Right ventricle myocardium inferior (tissue), 1 donor: ENCODE measurements at regions not wholly inside any gene's neighbourhood (a gene's known extent, or its start where the extent isn't known, plus 50 kb on each side); places are given as distances from the start of the nearest gene placed in this dataset.

Source experiments
- ATAC-seq: fragments of 200-7000 bp; cut with Tn5 transposase; one replicate; pipeline ENCODE4 v1.9.1; 2020; ENCODE audit warnings: mild to moderate bottlenecking, moderate library complexity
- DNase-seq: peaks from one replicate; pipeline ENCODE4 v3.0.0; 2021; ENCODE audit errors: missing footprints
- intact Hi-C: fragments of 100-400 bp; cut with DNase I; formaldehyde crosslinking; loops from one replicate; pipeline ENCODE4 v1.11.0; 2022
- donor health status: DM: no; HTN: yes; CAD: no; lungs with severe emphysema.

- intact Hi-C loops = no loop called here
- DNase-seq (no peak), ATAC-seq (no peak)
Measured at GRCh38 chr14:61196792-61197191, 84.3 kb downstream of the TMEM30B start.

GRCh38 chr14:61196034-61196433, 85.1 kb downstream of the TMEM30B start:
- intact Hi-C loops = no loop called here
- DNase-seq (no peak), ATAC-seq (no peak)

- ATAC-seq = no peak
- intact Hi-C loops = no loop called here
- DNase-seq = no peak
Measured at GRCh38 chr14:61193476-61193875, 87.7 kb downstream of the TMEM30B start.

DNA sequence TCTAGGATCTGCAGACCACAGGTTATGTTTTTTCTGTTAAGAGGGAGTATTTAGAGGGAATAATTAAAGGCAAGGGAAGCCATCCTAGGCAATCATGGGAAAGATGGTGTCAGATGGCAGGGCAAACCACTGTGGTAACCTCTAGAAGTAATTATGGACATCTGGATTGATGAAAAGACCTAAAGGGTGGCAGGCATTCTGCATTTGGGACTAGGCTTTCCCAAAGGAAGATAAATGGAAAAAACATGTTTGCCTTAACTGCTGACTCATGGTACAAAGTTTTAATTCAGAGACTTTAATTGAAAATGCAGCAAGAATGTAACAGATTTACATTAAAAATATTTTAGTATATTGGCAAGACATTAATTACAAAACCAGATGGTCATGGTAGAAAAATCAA, 88.1 kb downstream of the TMEM30B start:
- ATAC-seq (no peak), DNase-seq (no peak)
- intact Hi-C loops = no loop called here

- intact Hi-C loops = no loop called here
- ATAC-seq (no peak), DNase-seq (no peak)
Measured at GRCh38 chr14:61191733-61192132, 89.4 kb downstream of the TMEM30B start.

DNA sequence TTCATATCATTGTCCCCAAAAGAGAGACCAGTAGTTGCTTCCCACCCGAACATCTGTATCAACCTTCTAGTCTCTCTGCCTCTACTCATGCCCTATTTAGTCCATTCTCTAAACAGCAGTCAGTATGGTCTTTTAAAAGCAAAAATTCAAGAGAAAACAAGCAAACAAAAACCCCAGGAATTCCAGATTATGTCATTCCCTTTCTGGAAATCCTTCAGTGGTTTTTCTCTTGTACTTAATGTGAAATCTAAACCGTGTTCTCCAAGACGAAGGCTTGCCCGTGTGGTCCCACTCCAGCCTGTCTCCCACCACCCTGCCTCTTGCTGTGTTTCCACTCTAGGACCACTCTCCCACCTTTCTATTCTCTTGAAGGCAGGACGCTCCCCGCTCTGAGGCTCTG, 90.8 kb downstream of the TMEM30B start:
- DNase-seq = no peak
- intact Hi-C loops = no loop called here
- no peak for ATAC-seq

- intact Hi-C loops = no loop called here
- DNase-seq (peak; percentile 77), ATAC-seq (peak; percentile 88)
Measured at GRCh38 chr14:61188978-61189808, 91.9 kb downstream of the TMEM30B start.

GRCh38 chr14:61188196-61188595, 92.9 kb downstream of the TMEM30B start:
- ATAC-seq = peak; percentile 81
- DNase-seq = peak; percentile 74
- intact Hi-C loops = no loop called here

GRCh38 chr14:61187196-61187905, 93.8 kb downstream of the TMEM30B start:
- intact Hi-C loops = no loop called here
- ATAC-seq (no peak), DNase-seq (no peak)

DNA sequence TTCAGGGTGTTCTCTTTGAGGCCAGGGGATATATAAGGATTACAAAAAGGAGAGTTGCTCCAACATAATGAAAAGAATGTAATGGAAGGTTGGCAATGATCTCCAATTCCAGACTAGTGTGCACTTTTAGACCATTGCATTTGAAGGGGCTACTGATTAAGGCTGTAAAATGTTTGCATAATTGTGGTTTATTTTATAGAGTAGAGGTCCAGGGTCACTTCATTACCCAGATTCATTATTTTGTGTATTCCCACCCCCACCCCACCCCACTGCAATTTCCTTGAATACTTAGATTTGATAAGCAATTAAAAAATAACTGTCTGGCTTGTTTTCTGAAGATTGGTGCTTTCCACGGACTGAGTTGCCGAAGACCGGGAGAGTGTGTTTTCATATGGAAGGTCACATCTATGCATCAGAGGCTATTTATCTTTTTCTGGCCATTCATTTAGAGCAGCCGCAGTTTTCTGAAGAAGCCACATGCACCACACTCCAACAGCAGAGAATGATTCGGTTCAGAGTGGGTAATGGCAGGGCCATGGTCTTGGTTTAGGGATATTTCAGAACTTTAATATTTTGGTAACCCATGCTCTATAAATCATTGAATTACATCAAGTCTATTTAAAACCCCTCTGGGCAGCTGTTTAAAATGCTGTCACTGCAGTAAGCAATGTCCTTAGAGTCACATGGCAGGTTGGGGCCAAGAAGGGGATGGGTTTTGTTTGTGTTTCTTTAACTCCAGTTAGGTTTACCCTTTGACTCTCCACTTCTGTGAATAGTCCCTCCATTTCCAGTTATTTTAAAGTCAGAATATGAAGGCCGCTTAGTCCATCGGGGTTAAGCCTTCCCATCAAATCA, 94.6 kb downstream of the TMEM30B start:
- DNase-seq = no peak
- ATAC-seq = no peak
- intact Hi-C loops = no loop called here

- intact Hi-C loops = no loop called here
- ATAC-seq (no peak), DNase-seq (no peak)
Measured at GRCh38 chr14:61185534-61185933, 95.6 kb downstream of the TMEM30B start.

DNA sequence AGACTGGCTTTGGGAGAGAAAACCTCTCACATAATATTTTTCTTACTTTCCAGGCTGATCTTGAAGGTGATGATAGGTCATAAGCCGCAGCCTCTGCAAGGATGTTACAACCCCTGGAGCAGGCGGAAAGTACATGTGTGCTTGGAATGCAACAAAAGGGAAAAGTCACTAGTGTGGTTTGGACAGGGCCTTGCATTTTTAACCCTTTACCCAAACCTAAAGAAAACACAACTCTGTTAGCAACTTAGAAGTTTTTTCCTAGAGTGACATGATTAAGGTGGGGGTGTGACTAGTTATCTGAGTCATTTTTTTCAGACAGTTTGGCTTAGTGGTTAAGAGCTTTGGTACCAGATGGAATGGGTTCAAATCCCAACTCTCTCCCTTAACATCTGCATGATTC, 97.0 kb downstream of the TMEM30B start:
- ATAC-seq = no peak
- intact Hi-C loops = no loop called here

DNA sequence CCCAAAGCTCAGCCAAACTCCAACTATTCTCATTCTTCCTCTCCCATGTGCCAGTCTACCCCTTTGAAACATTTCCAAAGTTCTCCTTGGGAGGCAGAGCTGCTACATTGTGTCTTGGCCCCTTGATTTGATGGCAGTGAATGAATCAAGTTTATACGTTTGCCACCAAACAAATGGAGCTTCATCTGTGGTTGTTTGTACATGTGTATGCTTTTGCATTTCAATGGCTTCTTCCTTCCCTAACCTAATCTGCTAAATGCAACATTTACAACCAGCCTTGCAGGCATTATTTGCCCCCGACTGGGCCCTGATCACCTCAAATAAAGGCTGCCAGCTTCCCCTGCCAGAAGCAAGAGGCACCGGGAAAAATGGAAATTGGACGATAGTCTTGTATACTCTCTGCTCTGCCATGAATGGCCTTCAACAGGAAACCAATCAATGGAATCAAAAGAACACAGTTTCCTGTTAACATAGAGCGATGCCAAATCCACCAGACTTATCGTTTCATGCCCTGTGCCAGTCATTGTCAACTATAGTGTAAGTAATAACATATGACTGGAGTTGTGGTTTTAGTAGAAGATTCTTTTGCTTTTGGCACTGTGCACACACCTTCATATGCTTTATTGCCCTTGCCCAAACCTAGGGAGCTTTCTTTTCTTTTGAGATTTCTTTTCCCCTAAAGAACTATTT, 97.8 kb downstream of the TMEM30B start:
- ATAC-seq (no peak), DNase-seq (no peak)
- intact Hi-C loops = no loop called here

More for the DNA sequence above, 97.0 kb downstream of the TMEM30B start:
- DNase-seq = no peak

DNA sequence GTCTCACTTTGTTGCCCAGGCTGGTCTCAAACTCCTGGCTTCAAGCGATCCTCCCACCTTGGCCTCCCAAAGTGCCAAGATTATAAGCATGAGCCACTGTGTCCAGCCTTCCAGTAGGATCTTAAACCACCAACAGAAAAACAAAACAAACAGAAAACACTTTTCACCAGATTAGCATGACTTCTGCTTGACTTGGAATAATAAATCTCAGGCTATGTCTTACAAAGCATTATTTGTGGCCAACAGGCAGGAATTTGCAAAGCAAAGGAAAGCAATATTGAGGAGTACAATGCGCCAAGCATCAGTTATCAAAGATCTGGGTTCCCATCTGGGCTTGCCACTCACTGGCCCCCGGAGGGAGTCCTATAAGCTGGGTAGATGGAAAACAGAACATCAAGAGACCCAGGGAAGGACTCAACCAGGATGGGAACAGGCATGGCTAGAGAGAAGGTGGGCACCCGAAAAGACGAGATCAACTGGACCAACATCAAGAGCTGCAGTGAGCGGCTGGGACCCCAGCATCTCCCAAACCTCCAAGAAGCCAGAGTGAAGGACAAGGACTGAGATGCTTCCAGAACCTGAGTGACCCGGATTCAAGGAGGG, 101.2 kb downstream of the TMEM30B start:
- DNase-seq (no peak), ATAC-seq (no peak)

GRCh38 chr14:61179061-61179690, 102.0 kb downstream of the TMEM30B start:
- ATAC-seq (no peak), DNase-seq (no peak)
- intact Hi-C loops = no loop called here

More for the DNA sequence above, 101.2 kb downstream of the TMEM30B start:
- intact Hi-C loops = no loop called here

GRCh38 chr14:61178226-61179060, 102.7 kb downstream of the TMEM30B start:
- intact Hi-C loops = no loop called here
- DNase-seq (no peak), ATAC-seq (no peak)
